NOMO-1 treated with DMSO at 0.1 percent for 48 hours (cell line): ENCODE measurements at regions not wholly inside any gene's neighbourhood (a gene's known extent, or its start where the extent isn't known, plus 50 kb on each side); places are given as distances from the start of the nearest gene placed in this dataset.

Experiments
- DNase-seq: peaks from one replicate; lab custom pipeline; 2025; ENCODE audit not compliant: unreplicated experiment; lab: John Stamatoyannopoulos, UW

- DNase-seq: no peak
These were observed 657.1 kb upstream of the BRINP3 start for GRCh38 chr1:191134796-191135195.

- no peak for DNase-seq
These were observed 662.4 kb upstream of the BRINP3 start for GRCh38 chr1:191140038-191140437.

GRCh38 chr1:191142748-191143147, 665.1 kb upstream of the BRINP3 start:
- DNase-seq: no peak

DNA sequence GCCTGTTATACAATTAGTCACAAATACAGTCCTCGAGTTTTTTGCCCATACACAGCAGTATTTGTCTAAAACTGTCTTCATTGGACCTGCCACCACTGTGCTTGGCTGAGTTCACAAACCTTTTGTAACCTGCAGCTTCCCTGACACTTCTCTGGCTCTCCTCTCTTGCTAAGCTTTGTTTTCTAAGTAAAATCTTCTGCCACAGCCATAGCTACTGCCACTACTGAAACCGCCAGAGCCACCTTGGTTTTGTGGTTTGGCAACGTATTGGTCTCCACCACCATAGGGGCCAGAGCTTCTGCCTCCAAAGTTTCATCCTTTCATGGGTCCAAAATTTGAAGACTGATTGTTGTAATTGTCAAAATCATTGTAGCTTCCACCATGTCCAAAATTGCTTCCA, 668.2 kb upstream of the BRINP3 start:
- no peak for DNase-seq

- no peak for DNase-seq
These were observed 673.7 kb upstream of the BRINP3 start for GRCh38 chr1:191151321-191151807.

DNA sequence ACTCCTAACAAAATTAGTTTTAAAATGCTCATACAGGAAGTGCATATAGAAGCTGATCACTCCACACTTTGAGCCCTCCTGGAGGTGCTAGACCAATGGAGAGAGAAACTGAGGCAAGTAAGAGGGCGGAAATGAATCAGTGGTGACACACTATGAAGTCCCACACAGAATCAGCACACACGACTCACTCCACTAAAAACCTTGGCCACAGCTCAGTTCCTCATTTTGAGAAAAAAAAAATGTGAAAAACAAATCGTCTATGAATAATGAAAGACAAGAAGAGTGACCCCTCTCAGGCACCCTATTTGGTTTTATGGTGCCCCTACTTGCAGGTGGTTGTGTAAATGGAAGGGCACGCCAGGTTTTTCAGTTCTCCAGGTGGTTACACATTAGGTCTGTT, 675.1 kb upstream of the BRINP3 start:
- peak; percentile 5 for DNase-seq

DNA sequence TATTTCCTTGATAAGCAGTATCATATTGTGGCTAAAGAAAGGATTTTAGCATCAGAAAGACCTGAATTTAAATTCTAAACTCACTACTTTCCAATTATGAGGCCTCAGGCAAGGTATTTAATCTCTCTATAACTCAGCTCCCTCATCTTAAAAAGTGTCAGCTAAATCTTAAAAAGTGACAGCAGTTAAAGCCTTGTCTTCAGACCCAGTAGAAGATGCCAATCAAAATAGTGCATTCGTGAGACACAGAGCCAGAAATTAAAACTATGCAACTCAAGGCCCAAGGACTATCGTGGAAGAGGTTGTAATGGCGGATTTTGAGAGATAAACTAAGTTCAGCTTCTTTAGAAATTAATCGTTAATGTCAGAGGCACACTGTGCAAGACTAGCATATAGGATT, 677.5 kb upstream of the BRINP3 start:
- DNase-seq: no peak

- no peak for DNase-seq
These were observed 683.2 kb upstream of the BRINP3 start for GRCh38 chr1:191160837-191161236.

DNA sequence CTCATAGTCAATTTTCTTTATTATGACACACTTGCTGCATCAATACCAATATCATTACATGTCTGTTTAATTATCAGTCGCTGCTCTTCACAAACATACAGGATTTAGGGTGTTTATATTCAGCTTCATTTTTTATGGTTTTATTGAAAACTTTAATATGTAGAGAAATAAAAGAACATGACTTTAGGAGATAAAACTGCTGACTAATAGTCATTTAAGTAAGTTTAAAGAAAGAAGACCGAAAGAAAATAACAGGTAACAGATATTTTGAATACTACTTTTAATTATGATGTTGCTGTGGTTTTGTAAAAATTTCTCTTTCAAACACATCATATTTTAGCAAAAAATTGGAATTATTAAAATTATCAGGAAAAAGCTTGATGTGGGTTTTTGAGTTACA, 685.1 kb upstream of the BRINP3 start:
- no peak for DNase-seq

GRCh38 chr1:191163621-191164020, 686.0 kb upstream of the BRINP3 start:
- no peak for DNase-seq

- DNase-seq: peak; percentile 84
These were observed 696.6 kb upstream of the BRINP3 start for GRCh38 chr1:191174298-191174697.

- no peak for DNase-seq
These were observed 698.5 kb upstream of the BRINP3 start for GRCh38 chr1:191176131-191176530.

DNA sequence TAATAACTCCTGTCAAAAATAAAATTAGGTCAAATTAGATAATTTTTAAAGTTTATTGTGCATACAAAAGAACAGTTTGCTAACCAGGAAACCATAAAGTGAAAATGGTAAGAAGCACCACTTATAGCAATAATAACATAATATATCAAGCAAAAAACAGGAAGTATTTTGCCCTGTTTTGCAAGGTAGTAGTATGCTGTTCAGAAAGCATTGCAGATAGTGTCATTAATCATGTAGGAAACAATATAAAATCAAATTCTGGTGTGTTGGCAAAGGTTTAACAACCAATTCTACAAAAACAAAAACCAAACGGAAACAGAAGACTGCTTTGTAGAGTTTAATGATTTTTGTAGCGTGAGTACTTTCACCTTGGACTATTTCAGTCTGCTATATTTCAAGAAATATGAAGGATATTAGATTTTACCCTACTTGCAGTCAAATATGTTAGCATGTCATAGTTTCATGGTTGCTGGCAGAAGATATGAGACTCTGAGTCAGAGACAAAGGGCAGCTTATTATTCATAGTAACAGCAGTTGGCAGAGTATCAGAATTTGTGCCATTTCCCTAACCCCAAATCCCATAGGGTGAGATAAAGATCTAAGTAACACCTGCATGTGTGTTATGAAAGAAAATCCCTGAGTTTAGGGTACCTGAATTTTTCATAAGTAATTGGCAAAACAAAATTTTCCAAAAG, 729.0 kb upstream of the BRINP3 start:
- DNase-seq: peak; percentile 84

- no peak for DNase-seq
These were observed 744.5 kb upstream of the BRINP3 start for GRCh38 chr1:191222206-191222605.

GRCh38 chr1:191240925-191241324, 763.3 kb upstream of the BRINP3 start:
- DNase-seq: no peak

DNA sequence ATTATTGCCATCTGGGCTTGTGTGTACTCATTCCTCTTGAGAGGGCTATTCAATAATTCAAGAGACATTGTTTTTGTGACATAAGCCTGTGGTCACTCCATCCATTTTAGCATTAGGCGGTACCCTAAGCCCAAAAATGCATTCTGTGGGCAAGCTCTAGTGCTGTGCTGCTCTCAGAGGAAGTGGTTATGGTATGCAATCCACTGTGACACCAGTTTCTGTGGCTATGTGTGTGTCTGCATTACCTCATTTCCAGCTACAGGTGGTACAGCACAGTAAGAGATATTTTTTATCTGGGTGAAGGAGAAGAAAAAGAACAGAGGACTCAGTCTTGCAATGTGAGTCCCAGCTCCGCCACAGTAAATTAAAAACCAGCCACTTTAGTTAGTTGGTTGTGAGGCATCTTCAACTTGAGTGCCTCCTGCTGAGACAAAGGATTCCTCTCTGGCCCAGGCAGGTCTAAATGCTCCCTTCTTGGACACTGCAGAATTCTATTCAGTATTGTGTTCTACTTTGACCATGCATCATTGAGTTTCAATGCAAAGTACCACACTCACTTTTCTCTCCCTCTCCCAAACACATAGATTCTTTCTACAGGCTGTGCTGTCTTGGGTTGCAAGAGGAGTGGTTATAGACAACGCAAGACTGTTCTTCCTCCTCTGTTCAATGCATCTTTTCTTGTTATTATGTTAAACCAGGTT, 777.8 kb upstream of the BRINP3 start:
- DNase-seq: peak; percentile 7

DNA sequence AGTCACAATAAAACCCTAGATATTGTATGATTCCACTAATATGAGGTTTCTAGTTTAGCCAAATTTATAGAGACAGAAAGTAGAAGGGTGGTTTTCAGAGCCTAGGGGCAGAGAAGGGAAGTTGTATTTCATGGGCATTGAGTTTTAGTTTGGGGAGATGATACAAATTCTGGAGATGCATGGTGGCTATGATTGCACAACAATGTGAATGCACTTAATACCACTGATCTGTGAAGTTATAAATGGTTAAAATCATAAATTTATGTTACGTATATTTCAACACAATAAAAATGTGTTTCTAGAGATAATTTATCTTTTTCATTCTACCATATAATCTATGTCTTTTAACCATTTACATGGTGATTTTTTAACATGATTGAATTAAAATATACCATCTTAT, 779.3 kb upstream of the BRINP3 start:
- DNase-seq: no peak

DNA sequence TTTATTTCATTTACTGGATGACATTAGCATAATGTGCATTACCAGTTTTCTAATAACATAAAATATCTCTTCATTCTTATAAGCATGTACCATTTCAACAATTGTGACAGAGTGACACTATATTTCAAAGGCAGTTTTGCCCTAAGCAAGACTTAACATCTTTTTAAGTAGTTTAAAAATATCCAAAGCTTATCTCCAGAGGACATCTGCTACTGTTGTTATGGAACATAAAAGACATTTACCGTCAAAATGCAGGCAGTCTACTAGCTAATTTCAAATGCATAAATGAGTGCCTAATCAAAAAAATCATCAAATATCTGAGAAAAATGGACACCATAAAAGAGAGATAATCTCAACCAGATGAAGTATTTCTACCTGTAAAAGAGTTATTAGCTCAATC, 782.4 kb upstream of the BRINP3 start:
- no peak for DNase-seq

DNA sequence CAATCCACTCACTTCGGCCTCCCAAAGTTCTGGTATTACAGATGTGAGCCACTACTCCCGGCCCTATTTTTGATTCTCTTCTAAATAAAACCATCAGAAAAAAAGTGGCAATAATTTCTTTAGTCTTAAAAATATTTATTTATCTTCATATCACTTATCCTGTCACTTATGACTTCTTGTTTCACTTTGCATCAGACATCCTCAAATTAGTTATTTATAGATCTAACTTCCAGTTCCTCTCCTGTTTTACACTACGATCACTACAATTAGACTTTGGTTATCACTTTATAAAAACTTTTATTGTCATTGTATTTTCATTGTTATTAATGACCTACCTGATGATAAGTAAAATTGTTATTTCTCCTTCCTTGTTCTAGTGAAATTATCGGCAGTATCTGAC, 783.4 kb upstream of the BRINP3 start:
- DNase-seq: peak; percentile 62

DNA sequence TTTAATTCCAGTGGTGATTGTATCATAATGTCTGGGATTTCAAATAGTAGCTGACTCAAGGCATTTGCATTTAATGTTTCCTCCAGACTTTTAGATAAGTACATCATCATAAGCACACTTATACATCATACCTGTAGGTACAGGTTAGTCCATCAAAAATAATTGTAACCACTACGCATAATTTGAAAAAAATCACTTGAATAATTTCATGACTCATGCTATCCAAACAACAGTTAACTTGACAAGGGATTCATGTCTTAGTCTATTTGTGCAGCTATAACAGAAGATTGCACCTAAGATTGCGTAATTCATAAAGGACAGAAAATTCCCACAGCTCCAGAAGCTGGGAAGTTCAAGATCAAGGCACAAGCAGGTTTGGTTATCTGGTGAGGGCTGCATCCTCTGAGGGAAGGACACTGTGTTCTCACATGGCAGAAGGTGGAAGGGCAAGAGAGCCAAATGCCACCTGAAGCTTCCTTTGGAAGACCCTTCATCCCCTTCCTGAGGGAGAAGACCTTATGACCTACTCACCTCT, 801.7 kb upstream of the BRINP3 start:
- no peak for DNase-seq

DNA sequence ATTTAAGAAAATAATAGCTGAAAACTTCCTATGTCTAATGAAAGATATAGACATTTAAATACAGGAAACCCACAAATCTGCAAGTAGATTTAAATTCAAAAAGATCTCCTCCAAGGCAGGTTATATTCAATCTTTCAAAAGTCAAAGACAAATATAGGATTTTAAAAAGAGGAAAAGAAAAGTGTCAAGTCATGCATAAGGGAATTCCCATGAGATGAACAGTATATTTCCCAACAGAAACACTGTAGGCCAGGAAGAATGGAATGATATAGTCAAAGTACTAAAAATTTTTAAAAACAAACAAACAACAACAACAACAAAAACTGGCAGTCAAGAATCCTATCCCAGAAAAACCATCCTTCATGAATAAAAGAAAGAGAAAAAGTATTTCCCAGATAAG, 806.5 kb upstream of the BRINP3 start:
- no peak for DNase-seq

- no peak for DNase-seq
These were observed 812.8 kb upstream of the BRINP3 start for GRCh38 chr1:191290441-191290840.
